GM12873 (cell line): ENCODE measurements at regions not wholly inside any gene's neighbourhood (a gene's known extent, or its start where the extent isn't known, plus 50 kb on each side); places are given as distances from the start of the nearest gene placed in this dataset.

ENCODE experiments used
- CTCF ChIP-seq: IDR thresholded peaks from 2 replicates; pipeline ENCODE4 v1.5.1; 2012; ENCODE audit warnings: low read depth, mild to moderate bottlenecking, moderate library complexity, low read length, control low read depth; ENCODE audit not compliant: insufficient read depth; ENCODE audit errors: missing control alignments

GRCh38 chr4:156499684-156500083, 471.9 kb downstream of the PDGFC start:
- TF ChIP-seq CTCF: no peak

GRCh38 chr4:156497486-156497885, 474.1 kb downstream of the PDGFC start:
- no peak for TF ChIP-seq CTCF

GRCh38 chr4:156496797-156497196, 474.8 kb downstream of the PDGFC start:
- no peak for TF ChIP-seq CTCF

GRCh38 chr4:156495836-156496235, 475.8 kb downstream of the PDGFC start:
- no peak for TF ChIP-seq CTCF

- TF ChIP-seq CTCF: no peak
These were observed 476.5 kb downstream of the PDGFC start for GRCh38 chr4:156495091-156495490.

GRCh38 chr4:156493858-156494257, 477.7 kb downstream of the PDGFC start:
- no peak for TF ChIP-seq CTCF

- TF ChIP-seq CTCF: no peak
These were observed 484.5 kb downstream of the PDGFC start for GRCh38 chr4:156487107-156487506.
